HepG2 (cell line): ENCODE measurements at regions not wholly inside any gene's neighbourhood (a gene's known extent, or its start where the extent isn't known, plus 50 kb on each side); places are given as distances from the start of the nearest gene placed in this dataset.

Experiments used
- CBX5 ChIP-seq: sonication (generic); formaldehyde crosslinking; IDR thresholded peaks from 2 replicates; pipeline ENCODE4 v1.4.0; 2020; ENCODE audit warnings: missing genetic modification reagents, borderline replicate concordance
- CTCF ChIP-seq: sonication (generic); formaldehyde crosslinking; IDR thresholded peaks from 2 replicates; pipeline ENCODE4 v1.5.0; 2020; ENCODE audit warnings: mild to moderate bottlenecking, missing genetic modification reagents, moderate library complexity
- DNMT1 ChIP-seq: sonication (generic); formaldehyde crosslinking; IDR thresholded peaks from 2 replicates; pipeline ENCODE4 v1.5.1; 2020; ENCODE audit warnings: mild to moderate bottlenecking, missing genetic modification reagents
- ERF ChIP-seq: IDR thresholded peaks from 2 replicates; pipeline ENCODE4 v1.6.1; 2018; ENCODE audit warnings: missing biosample characterization, missing genetic modification reagents
- EZH2 ChIP-seq: conservative IDR thresholded peaks from 2 replicates; pipeline ENCODE4 v1.6.1; 2012; ENCODE audit warnings: mild to moderate bottlenecking, low read depth, low read length, moderate library complexity
- HHEX ChIP-seq: IDR thresholded peaks from 2 replicates; pipeline ENCODE4 v1.6.1; 2016; ENCODE audit warnings: control low read depth
- NFE2L2 ChIP-seq: fragments of 150-350 bp; IDR thresholded peaks from 2 replicates; pipeline ENCODE4 v1.6.1; 2014; ENCODE audit warnings: low read length
- POLR2AphosphoS5 ChIP-seq: IDR thresholded peaks from 2 replicates; pipeline ENCODE4 v1.6.1; 2012; ENCODE audit warnings: low read depth, low read length
- TCF12 ChIP-seq, 2 experiments: fragments of 450-650 bp in 1 of 2; sonication (generic) in 1 of 2; formaldehyde crosslinking in 1 of 2; IDR thresholded peaks; 2 replicates each; pipeline versions ENCODE4 v1.6.1 to v1.8.0; 2017 to 2022; ENCODE audit warnings: antibody characterized with exemption in 1 of 2, mild to moderate bottlenecking in 1 of 2, missing genetic modification reagents in 1 of 2, moderate library complexity in 1 of 2
- USF2 ChIP-seq, 2 experiments: sonication (generic) in 1 of 2; formaldehyde crosslinking in 1 of 2; IDR thresholded peaks; 2 replicates each; pipeline versions ENCODE4 v1.5.1 to v1.6.1; 2011 to 2020; ENCODE audit warnings: borderline replicate concordance in 1 of 2, low read depth in 1 of 2, low read length in 1 of 2, mild to moderate bottlenecking in 1 of 2, missing genetic modification reagents in 1 of 2, moderate library complexity in 1 of 2
- WIZ ChIP-seq: sonication (generic); formaldehyde crosslinking; IDR thresholded peaks from 2 replicates; pipeline ENCODE4 v1.5.1; 2020; ENCODE audit warnings: mild to moderate bottlenecking, missing genetic modification reagents
- ZNF138 ChIP-seq: sonication (generic); formaldehyde crosslinking; IDR thresholded peaks from 2 replicates; pipeline ENCODE4 v1.5.0; 2020; ENCODE audit warnings: mild to moderate bottlenecking, low read depth, missing genetic modification reagents
- ZNF639 ChIP-seq: conservative IDR thresholded peaks from 2 replicates; pipeline ENCODE4 v1.6.1; 2018; ENCODE audit warnings: missing genetic modification reagents
- ZZZ3 ChIP-seq: sonication (generic); formaldehyde crosslinking; IDR thresholded peaks from 2 replicates; pipeline ENCODE4 v1.4.0; 2020; ENCODE audit warnings: missing genetic modification reagents, mild to moderate bottlenecking, borderline replicate concordance

- TF ChIP-seq NFE2L2 = no peak
- TF ChIP-seq DNMT1 (CRISPR knock-in tag) = no peak
- TF ChIP-seq HHEX = no peak
- TF ChIP-seq WIZ = no peak
- no peak for TF ChIP-seq ZNF138 (CRISPR knock-in tag)
- TF ChIP-seq EZH2 = no peak
- no peak for TF ChIP-seq USF2 (IDR thresholded peaks at IDR 0.05; ENCODE audit: low read depth, low read length)
- no peak for TF ChIP-seq USF2 (CRISPR knock-in tag; IDR thresholded peaks at IDR 0.05; ENCODE audit: borderline replicate concordance)
- no peak for TF ChIP-seq CBX5 (CRISPR knock-in tag)
- no peak for TF ChIP-seq TCF12 (IDR thresholded peaks at IDR 0.05)
- no peak for TF ChIP-seq TCF12 (CRISPR knock-in tag; IDR thresholded peaks at IDR 0.05)
- no peak for TF ChIP-seq CTCF
- no peak for TF ChIP-seq POLR2AphosphoS5
- TF ChIP-seq ERF (CRISPR knock-in tag) = no peak
- TF ChIP-seq ZZZ3 = no peak
- TF ChIP-seq ZNF639 = no peak
Observed at GRCh38 chr13:54383604-54384003, 1355.0 kb downstream of the OLFM4 start.
